SU-DHL-6 (cell line): ENCODE measurements at regions not wholly inside any gene's neighbourhood (a gene's known extent, or its start where the extent isn't known, plus 50 kb on each side); places are given as distances from the start of the nearest gene placed in this dataset.
"Not testable (repeated sequence)": the region's sequence is repeated elsewhere in the genome, so short reads cannot be mapped to it uniquely, and the experiment has no call there.

Experiments
- H2AFZ ChIP-seq: fragments of 200-600 bp; sonication (generic); 2 replicates; pipeline ENCODE4 v1.6.1; 2014; ENCODE audit warnings: low read depth, mild to moderate bottlenecking, moderate library complexity, mixed read lengths, antibody characterized with exemption, low read length; ENCODE audit not compliant: severe bottlenecking
- H3F3A ChIP-seq: fragments of 200-600 bp; shearing (Covaris generic); 2 replicates; pipeline ENCODE4 v1.6.0; 2016; ENCODE audit warnings: antibody characterized with exemption, mild to moderate bottlenecking; ENCODE audit not compliant: insufficient read depth
- H3K27ac ChIP-seq: fragments of 200-600 bp; sonication (generic); 2 replicates; pipeline ENCODE4 v1.5.1; 2016; ENCODE audit warnings: low read depth, mild to moderate bottlenecking, low read length, moderate library complexity, mixed read lengths
- H3K27me3 ChIP-seq: fragments of 200-600 bp; sonication (generic), shearing (Covaris generic); 2 replicates; pipeline ENCODE4 v1.6.0; 2014; ENCODE audit warnings: mild to moderate bottlenecking, low read length
- H3K36me3 ChIP-seq: fragments of 200-600 bp; sonication (generic); 2 replicates; pipeline ENCODE4 v1.6.1; 2014; ENCODE audit warnings: mild to moderate bottlenecking, low read length, mixed read lengths
- H3K4me2 ChIP-seq: fragments of 300-600, 200-600 bp; shearing (Covaris generic), sonication (generic); 2 replicates; pipeline ENCODE4 v1.6.0; 2014; ENCODE audit warnings: low read length, low read depth, mild to moderate bottlenecking; ENCODE audit not compliant: poor library complexity, severe bottlenecking
- H3K4me3 ChIP-seq: fragments of 200-600 bp; sonication (generic); 2 replicates; pipeline ENCODE4 v1.5.1; 2014; ENCODE audit warnings: antibody characterized with exemption, low read length, mild to moderate bottlenecking, mixed read lengths; ENCODE audit not compliant: insufficient read depth, poor library complexity, severe bottlenecking
- H3K79me2 ChIP-seq: fragments of 200-600 bp; sonication (generic); 2 replicates; pipeline ENCODE4 v1.6.1; 2014; ENCODE audit warnings: mild to moderate bottlenecking, low read length, moderate library complexity; ENCODE audit not compliant: insufficient read depth
- H3K9ac ChIP-seq: fragments of 200-600 bp; sonication (generic); 2 replicates; pipeline ENCODE4 v1.7.0; 2014; ENCODE audit warnings: mild to moderate bottlenecking, low read length
- H3K9me2 ChIP-seq: fragments of 200-600 bp; sonication (generic); replicated peaks from 2 replicates; pipeline ENCODE4 v1.6.1; 2014; ENCODE audit warnings: low read length; ENCODE audit not compliant: insufficient read depth
- H3K9me3 ChIP-seq: fragments of 200-600 bp; sonication (generic); 2 replicates; pipeline ENCODE4 v1.6.1; 2014; ENCODE audit warnings: low read length, mixed read lengths; ENCODE audit not compliant: insufficient read depth
- H4K20me1 ChIP-seq: fragments of 200-600 bp; sonication (generic); 2 replicates; pipeline ENCODE4 v1.6.1; 2014; ENCODE audit warnings: low read depth, mild to moderate bottlenecking, antibody characterized with exemption, low read length, moderate library complexity, mixed read lengths
- CTCF ChIP-seq: fragments of 200-600 bp; sonication (generic); IDR thresholded peaks from one replicate; pipeline ENCODE4 v1.5.1; 2017; ENCODE audit warnings: antibody characterized with exemption, mild to moderate bottlenecking, low read length, moderate library complexity; ENCODE audit not compliant: insufficient read depth, poor library complexity, severe bottlenecking
- EZH2phosphoT487 ChIP-seq: fragments of 200-600 bp; sonication (generic), shearing (Covaris generic); conservative IDR thresholded peaks from 2 replicates; pipeline ENCODE4 v1.6.1; 2018; ENCODE audit warnings: mild to moderate bottlenecking, antibody characterized with exemption, low read length, moderate library complexity, mixed read lengths

- H3K4me2 ChIP-seq, H3K27me3 ChIP-seq, H3K79me2 ChIP-seq, H3K9me2 ChIP-seq, H3K9ac ChIP-seq, H3K4me3 ChIP-seq, H3K27ac ChIP-seq, H3K36me3 ChIP-seq, H4K20me1 ChIP-seq, H2AFZ ChIP-seq, H3K9me3 ChIP-seq, H3F3A ChIP-seq: not testable (repeated sequence)
- peak; percentile 12 for TF ChIP-seq CTCF
Measured at GRCh38 chr11:128031538-128032134, 555.7 kb downstream of the ETS1 start.

GRCh38 chr11:128029219-128029722, 558.1 kb downstream of the ETS1 start:
- no peak overlapping the region for H3K27ac ChIP-seq
- H3K9ac ChIP-seq: no peak overlapping the region
- H3K9me3 ChIP-seq: no peaks in the 10 kb centered on the region
- H3F3A ChIP-seq: no peaks in the 10 kb centered on the region
- no peaks in the 10 kb centered on the region for H3K36me3 ChIP-seq
- H2AFZ ChIP-seq: no peak overlapping the region
- H4K20me1 ChIP-seq: no peaks in the 10 kb centered on the region
- no peaks in the 10 kb centered on the region for H3K79me2 ChIP-seq
- no peak for TF ChIP-seq EZH2phosphoT487
- TF ChIP-seq CTCF: no peak
- no peak overlapping the region for H3K4me3 ChIP-seq
- no peaks in the 10 kb centered on the region for H3K27me3 ChIP-seq
- H3K9me2 ChIP-seq: no peaks in the 10 kb centered on the region
- no peak overlapping the region for H3K4me2 ChIP-seq

GRCh38 chr11:128026596-128026995, 560.8 kb downstream of the ETS1 start:
- Histone ChIP-seq H3K4me3 (no peak overlapping the region), H3K9me2 (no peaks in the 10 kb centered on the region), H3F3A (no peaks in the 10 kb centered on the region), H3K9me3 (no peaks in the 10 kb centered on the region), H3K79me2 (no peaks in the 10 kb centered on the region), H4K20me1 (no peaks in the 10 kb centered on the region), H3K9ac (no peak overlapping the region), H3K36me3 (no peaks in the 10 kb centered on the region), H2AFZ (no peak overlapping the region), H3K4me2 (no peak overlapping the region), H3K27me3 (no peaks in the 10 kb centered on the region), H3K27ac (no peak overlapping the region)
- no peak for TF ChIP-seq CTCF
- TF ChIP-seq EZH2phosphoT487: no peak
